ENCODE measurements at regions not wholly inside any gene's neighbourhood (a gene's known extent, or its start where the extent isn't known, plus 50 kb on each side); places are given as distances from the start of the nearest gene placed in this dataset.
"Not testable (repeated sequence)": the region's sequence is repeated elsewhere in the genome, so short reads cannot be mapped to it uniquely, and the experiment has no call there.

DNA sequence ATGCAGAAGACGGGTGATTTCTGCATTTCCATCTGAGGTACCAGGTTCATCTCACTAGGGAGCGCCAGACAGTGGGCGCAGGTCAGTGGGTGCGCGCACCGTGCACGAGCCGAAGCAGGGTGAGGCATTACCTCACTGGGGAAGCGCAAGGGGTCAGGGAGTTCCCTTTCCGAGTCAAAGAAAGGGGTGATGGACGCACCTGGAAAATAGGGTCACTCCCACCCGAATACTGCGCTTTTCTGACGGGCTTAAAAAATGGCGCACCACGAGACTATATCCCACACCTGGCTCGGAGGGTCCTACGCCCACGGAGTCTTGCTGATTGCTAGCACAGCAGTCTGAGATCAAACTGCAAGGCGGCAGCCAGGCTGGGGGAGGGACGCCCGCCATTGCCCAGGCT lies 1246.0 kb upstream of the PABPC4L start:
- TF ChIP-seq, protein P1, sequence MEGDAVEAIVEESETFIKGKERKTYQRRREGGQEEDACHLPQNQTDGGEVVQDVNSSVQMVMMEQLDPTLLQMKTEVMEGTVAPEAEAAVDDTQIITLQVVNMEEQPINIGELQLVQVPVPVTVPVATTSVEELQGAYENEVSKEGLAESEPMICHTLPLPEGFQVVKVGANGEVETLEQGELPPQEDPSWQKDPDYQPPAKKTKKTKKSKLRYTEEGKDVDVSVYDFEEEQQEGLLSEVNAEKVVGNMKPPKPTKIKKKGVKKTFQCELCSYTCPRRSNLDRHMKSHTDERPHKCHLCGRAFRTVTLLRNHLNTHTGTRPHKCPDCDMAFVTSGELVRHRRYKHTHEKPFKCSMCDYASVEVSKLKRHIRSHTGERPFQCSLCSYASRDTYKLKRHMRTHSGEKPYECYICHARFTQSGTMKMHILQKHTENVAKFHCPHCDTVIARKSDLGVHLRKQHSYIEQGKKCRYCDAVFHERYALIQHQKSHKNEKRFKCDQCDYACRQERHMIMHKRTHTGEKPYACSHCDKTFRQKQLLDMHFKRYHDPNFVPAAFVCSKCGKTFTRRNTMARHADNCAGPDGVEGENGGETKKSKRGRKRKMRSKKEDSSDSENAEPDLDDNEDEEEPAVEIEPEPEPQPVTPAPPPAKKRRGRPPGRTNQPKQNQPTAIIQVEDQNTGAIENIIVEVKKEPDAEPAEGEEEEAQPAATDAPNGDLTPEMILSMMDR (IDR thresholded peaks at IDR 0.05; ENCODE audit: poor library complexity) = not testable (repeated sequence)
- not testable (repeated sequence) for TF ChIP-seq EZH2phosphoT487 (IDR thresholded peaks at IDR 0.05; ENCODE audit: low read depth, severe bottlenecking, unreplicated experiment); EZH2 (IDR thresholded peaks at IDR 0.05; ENCODE audit: borderline replicate concordance)
